H1 (cell line): ENCODE measurements at regions not wholly inside any gene's neighbourhood (a gene's known extent, or its start where the extent isn't known, plus 50 kb on each side); places are given as distances from the start of the nearest gene placed in this dataset.

Experiments used
- EGR1 ChIP-seq: IDR thresholded peaks from 2 replicates; pipeline ENCODE4 v1.6.1; 2011; ENCODE audit warnings: low read depth, low read length, borderline replicate concordance
- HDAC6 ChIP-seq: IDR thresholded peaks from one replicate; pipeline ENCODE4 v1.7.1; 2012; ENCODE audit warnings: low read depth, mild to moderate bottlenecking, inconsistent platforms, low read length, moderate library complexity
- TBP ChIP-seq: IDR thresholded peaks from 2 replicates; pipeline ENCODE4 v1.6.1; 2011; ENCODE audit warnings: low read depth, low read length, improper control_type of control experiment

GRCh38 chr7:21086688-21087087 is 300.0 kb upstream of the SP8 start (continued):
- TF ChIP-seq TBP: no peak
- TF ChIP-seq EGR1: no peak
- no peak for TF ChIP-seq HDAC6
